Inflammatory macrophage (primary cell): ENCODE measurements at regions not wholly inside any gene's neighbourhood (a gene's known extent, or its start where the extent isn't known, plus 50 kb on each side); places are given as distances from the start of the nearest gene placed in this dataset.

Experiments used
- DNase-seq, 2 donors: peaks; one replicate each; pipeline ENCODE4 v3.0.0-alpha.2; 2020 to 2022

DNA sequence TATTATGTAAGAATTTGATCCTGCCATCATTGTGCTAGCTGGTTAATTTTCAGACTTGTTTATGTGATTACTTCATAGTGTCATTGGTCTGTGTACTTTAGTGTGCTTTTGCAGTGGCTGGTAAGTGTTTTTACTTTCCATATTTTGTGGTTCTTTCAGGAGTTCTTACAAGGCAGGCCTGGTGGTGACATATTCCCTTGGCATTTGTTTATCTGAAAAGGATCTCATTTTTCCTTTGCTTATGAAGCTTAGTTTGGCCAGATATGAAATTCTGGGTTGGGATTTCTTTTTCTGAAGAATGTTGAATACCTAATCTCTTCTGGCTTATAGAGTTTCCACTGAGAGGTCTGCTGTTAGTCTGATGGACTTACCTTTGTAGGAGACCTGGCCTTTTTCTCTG is 72.8 kb upstream of the MC4R start:
- no peak for DNase-seq

DNA sequence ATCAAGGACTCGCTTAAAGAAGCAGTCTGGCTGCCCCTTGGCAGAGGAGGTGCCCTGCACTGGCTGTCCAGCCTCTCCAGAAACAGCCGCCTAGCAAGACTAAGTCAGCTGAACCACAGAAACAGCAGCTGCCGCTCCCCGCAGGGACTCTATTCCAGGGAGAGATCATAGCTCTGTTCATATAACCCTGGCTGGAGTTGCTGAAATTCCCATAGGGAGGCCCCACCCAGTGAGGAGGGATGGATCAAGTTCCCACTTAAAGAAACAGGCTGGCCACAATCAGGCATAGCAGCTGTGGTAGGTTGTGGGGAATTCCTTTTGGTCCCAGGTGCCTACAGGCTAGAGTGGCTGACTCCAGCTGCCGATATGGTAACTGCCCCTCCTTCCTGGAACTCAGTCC is 74.2 kb upstream of the MC4R start:
- no peak for DNase-seq

DNA sequence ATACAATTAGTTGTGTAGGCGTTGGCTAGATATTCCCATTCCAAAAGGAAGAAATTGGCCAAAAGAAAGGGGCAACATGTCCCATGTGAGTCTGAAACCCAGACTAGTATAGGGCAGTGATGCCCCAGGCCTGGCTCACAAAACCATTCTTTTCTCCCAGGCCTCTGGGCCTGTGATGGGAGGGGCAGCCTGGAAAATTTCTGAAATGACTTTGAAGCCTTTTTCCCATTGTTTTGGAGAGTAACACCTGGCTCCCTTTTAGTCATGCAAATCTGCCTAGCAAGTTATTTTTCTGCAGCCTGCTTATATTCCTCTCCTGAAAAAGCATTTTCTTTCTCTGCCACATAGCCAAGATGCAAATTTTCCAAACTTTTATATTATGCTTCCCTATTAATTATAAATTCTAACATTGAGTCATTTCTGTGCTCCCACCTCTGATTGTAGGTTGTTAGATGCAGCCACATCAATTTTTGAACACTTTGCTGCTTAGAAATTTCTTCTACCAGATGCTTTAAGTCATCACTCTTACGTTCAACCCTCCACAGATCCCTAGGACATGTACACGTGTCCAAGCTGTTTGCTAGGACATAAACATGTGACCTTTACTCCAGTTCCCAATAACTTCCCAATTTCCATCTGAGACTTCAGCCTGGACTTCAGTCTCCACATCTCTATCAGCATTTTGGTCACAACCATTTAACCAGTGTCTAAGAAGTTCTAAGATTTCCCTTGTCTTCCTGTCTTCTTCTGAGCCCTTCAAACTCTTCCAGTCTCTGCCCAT is 76.1 kb upstream of the MC4R start:
- no peak for DNase-seq

DNA sequence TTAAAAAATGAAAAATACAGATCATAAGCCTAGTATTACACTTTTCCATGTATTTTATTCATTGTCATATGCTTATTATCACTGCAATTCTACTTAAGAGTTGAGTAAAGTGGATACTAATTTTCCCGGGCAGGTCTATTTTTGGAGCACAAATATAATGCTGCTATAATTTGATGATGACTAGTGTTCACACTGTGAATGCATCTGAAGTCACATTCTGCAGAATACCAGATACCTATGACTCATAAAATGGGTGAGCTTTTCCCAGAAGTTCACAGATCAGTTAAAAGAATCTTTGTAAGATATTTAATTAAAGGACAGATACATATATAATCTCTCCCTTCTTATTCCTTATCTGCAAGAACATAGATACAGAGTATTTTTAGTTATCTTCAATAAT is 79.8 kb upstream of the MC4R start:
- no peak for DNase-seq

DNA sequence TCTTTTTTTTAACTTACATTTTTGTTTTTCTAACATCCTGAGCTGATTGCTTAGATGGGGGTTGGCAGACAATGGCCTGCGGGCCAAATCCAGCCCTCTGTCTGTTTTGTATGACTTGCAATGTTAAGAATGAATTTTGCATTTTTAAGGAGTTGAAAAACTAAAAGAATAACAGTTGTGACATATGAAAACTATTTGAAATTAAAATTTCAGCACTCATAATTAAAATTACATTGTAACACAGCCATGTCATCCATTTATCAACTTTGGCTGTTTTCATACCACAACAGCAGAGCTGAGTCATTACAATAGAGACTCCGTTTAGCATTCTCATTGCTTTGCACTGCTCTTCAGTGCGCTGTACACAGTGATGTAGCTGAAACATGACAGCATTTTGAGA is 94.1 kb upstream of the MC4R start:
- no peak for DNase-seq

DNA sequence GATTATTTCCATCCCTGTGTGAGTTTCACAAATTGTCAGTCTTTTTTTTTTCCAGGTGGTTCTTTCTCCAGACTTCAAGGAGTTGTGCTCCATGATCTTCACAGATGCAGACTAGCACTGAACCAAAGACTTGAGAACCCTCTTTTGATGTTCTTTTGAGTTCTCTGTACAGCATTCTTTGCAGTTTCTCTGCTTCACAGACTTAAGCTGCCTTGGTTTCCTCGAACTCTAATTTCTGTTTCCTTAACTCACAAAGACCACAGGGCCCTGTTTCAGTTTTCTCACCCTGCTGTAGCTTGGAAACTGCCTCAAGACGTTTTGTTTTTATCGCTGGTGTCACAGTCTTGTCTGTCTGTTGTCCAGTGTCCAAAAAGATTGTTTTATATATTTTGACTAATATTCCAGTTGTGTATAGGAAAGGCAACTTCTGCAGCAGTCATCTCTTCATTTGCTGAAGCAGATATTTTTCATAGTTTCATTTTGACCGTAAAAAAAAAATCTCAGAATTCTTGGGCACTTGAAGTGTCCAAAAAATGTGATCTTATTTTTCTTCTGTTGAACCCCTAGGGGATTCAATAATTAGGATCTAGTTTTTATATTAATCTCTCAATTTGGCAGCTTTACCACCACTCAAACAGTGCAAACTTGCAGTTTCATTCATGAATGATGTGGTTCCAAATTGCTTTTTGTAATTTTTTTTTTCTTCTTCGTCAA is 97.0 kb upstream of the MC4R start:
- DNase-seq, result no peak

DNA sequence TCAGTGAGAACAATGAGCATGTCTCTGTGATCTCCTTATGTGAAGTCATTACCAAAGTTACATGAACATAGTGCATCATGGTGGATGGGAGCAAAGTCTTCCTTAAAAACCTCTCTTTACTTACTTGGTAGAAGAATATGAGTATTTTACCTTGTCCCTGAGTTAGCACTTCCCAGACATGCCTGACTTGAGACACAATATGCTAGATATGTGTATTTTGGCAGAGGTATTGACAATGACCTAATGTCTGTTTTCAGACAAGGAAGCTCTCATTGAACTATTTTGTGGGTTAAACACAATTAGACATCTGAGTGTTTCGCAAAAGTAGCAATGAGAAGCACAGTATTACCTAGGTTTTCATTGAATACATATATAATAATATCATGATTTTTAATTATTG is 99.1 kb upstream of the MC4R start:
- DNase-seq, result no peak

DNA sequence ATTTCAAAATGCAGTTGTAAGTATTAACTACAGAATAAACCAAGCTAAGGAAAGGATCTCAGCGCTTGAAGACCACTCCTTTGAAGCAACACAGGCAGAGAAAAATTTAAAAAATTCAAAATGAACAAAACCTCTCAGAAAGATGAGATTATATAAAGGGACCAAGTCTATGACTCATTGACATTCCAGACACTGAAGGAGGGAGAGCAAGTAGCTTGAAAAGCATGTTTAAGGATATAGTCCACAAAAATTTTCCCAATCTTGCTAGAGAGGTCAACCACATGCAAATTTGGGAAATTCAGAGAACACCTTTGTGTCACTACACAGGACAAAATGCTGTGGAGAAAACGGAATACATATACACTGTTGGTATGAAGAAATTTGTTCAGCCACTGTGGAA is 112.6 kb upstream of the MC4R start:
- no peak for DNase-seq

DNA sequence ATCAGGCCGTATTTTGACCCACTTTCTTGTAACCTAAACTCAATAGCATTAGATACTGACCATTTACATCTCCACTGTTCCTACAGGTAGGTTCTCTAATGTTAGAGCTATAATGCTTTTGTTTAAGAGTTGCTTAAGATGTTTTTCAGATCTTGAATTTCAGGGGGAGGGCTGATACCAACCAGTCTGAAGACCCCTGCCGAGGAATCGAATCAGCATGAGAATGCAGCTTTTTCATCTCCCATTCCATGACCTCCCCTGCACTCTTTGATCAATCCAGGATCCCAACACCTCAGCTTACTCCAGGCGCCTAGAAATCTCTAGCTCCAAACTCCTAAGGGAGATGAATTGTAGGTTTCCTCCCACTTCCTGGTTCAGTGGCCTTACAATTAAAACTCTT is 120.5 kb upstream of the MC4R start:
- DNase-seq, result no peak

DNA sequence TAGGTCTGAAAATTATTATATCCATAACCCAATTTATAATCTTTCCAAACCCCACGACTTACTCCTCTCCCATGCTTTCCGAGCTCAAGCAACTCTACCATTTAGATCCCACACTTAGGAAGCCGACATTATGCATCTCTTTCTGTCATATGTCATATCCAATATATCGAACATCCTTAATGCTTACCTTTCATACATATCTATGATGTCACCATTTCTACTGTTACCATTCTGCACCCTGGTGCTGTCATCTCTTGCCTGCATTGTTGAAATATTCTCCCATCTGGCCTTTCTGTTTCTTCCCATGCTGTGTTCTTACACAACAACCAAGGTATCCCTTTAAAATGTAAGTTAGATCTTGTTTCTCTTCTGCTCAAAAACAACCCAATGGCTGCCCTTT is 127.1 kb upstream of the MC4R start:
- no peak for DNase-seq

DNA sequence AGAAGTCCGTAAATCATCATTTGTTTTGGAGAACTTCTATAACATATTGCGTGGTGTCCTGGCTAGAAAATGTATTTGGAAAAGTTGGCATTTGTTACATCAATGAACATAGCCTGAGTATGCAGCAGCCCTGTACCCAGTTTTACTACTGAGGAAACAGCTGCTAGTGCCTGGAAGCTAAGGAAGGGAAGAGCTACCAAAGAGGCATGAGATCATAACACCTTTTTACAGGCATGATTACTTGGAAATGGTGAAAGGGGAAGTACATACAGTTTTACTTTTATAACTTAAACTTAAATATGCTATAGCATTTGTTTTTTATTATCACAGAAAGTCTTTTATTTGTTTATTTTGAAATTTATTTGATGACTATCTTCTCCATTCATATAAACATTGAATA is 128.4 kb upstream of the MC4R start:
- no peak for DNase-seq

DNA sequence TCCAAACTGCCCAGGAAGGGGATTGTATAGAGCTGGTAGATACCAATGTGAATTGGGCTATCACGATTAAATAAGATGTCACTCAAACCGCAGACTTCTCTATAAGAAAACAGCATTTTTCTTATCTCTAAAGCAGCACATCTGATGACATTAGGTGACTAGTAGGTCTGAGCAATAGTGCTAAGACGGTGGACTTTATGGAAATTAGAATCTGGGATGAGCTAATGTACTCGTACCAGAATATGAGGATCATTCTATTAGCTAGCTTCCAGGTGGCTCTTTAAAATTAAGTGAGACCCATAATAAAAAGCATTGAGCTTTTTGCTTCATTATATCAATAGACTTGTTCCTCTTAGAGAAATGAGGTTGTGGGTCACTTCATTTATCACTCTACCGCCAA is 130.0 kb upstream of the MC4R start:
- no peak for DNase-seq

DNA sequence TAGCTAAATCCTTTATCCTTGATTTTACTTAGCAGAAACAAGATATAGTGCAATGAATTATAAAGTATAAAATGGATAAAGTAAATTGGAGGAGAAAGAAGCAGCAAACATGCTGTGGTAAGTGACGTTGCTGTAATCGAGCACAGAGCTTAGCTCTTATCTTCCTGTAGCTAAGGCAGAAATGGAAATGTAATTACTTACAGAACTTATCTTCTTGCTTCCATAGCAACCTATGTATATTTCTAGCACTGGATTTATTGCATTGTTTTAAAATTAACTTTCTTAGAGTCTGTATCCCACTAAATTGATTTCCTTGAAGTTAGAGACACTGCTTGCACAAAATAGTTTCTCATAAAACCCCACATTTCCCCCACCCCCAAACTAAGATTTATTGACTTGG is 130.6 kb upstream of the MC4R start:
- no peak for DNase-seq

DNA sequence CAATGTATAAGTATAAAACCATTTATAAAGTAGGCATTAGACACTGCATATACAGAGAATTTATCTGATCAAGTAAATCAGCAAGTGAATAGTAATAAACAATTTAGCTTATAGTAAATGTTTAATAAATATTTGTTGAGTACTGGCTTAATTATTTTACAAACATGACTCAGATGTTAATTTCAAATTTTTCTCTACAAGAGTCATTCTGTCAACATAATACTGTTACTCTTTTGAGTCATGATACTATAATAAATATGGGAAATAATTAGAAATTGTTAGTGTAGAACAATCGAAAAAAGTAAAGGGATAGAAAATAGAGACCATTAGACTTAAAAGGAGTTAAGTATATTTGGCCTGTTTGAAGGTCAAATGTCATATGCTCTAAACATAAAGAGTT is 133.6 kb upstream of the MC4R start:
- DNase-seq, result no peak

DNA sequence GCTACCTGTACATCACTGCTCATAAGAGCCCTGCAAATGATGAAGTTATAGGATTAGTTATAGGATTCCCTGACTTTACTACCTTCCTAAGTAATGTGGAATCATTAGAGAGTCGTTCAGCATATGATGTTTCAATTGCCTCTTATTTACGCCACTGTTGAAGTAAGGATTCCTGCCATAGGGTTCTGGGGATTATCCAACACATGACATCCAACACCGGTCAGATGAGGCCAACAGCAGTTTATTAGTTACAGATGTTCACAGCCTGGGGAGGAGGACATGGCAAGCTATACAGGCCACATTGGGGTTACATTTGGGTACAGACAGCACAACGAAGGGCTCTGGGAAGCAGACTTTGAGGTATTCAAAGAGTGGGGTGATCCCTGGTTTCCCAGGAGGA is 134.1 kb upstream of the MC4R start:
- no peak for DNase-seq

DNA sequence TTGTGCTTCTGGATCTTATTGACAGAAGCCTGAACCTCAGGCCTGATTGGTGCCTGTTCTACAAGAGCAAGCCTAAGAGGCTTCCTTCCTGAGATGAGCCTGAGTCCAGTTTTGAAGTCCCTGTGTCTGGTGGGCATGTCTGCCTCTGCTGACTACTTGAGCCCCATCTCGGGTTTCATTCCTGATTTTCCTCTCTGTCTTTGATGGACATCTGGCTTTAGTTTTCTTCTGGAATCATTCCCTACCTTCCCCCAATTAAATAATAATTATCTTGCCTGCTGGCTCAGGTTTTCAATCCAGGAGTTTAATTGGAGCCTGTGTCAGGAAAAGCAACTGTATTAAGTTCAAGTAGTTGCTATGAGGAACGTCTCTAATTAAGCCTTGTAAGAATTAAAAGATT is 135.5 kb upstream of the MC4R start:
- DNase-seq, result no peak

DNA sequence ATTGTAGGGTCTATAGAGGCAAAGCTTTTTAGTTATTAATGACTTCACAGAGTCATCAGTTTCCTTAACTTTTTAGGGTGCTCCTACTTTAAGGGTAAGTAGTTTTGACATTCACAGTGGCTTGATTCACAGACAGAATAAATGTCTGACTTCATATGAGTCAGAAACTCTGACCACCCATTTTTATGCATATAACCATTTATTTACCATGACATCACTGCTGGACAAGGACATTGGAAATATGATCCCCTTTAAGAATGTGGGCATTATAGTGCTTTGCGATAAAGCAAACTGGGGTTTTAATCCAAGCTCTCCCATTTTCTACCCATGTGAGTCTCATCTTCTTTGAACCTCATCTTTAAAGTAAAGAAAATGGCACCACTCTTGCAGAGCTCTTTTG is 162.0 kb upstream of the MC4R start:
- no peak for DNase-seq

DNA sequence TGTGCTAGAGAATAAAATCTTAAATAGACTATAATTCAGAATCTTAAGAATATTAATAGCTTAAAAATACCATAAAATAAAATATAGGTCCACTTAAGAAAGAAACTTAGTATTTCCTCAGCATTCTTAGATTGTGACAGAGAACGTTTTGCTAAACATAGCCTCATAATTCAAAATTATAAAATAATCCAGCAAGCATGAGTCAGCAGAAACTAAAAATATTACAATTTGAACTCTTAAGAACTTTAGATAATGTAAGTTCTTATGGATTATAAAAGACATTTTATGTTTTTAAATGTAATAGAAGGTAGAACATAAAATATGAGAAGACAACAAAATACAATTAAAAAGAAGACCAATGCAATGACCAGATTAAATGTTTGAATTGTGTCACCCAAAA is 164.5 kb upstream of the MC4R start:
- no peak for DNase-seq

DNA sequence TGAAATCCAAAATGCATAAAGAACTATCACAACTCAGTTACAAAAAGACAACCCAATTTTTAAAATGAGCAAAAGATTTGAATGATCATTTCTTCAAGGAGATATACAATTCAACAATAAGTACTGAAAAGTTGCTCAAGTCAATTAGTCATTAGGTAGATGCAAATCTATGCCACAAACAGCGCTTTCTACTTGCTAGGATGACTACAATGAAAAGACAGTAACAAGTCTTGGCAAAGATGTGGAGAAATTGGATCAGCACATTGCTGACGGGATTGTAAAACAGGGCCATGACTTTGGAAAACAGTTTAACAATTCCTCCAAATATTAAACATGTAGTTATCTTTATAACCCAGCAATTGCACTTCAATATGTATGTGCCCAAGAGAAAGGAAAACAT is 166.3 kb upstream of the MC4R start:
- DNase-seq, result no peak

DNA sequence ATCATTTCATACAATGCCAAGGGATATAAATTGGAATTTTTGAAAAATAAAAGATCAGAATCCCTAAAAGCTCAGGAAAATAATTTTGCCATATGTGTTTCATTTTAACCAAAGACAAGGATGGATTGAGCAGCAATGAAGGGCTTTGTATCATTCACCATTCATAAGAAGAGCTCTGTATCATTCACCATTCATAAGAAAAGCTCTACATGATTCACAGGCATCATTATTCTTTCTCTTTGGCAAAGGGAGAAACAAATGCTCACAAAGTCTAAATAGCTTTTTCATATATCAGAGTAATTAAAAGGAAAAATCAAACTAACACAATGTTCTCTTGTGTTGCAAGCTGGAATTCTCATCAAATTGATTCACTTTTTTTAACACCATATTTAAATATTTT is 169.1 kb upstream of the MC4R start:
- no peak for DNase-seq

DNA sequence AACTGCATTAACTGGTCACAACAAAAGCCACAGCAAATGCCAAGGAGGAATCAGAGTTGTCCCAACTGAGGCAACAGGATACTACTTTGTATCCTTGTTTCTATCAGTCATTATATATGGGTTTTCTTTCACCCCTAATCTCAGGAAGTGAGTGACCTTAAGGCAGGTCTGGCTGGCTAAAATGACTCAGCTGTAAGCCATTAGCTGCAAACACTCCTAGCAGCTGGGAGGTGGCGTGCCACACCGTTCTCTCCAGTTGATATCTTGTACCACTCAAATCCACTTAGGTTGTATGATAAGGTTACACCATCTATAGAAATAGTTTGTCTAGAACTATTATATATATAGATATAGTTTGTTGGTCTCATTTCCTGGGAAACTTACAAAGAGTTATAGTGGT is 171.1 kb upstream of the MC4R start:
- DNase-seq, result peak in 1 of 2 donors; percentile 0

DNA sequence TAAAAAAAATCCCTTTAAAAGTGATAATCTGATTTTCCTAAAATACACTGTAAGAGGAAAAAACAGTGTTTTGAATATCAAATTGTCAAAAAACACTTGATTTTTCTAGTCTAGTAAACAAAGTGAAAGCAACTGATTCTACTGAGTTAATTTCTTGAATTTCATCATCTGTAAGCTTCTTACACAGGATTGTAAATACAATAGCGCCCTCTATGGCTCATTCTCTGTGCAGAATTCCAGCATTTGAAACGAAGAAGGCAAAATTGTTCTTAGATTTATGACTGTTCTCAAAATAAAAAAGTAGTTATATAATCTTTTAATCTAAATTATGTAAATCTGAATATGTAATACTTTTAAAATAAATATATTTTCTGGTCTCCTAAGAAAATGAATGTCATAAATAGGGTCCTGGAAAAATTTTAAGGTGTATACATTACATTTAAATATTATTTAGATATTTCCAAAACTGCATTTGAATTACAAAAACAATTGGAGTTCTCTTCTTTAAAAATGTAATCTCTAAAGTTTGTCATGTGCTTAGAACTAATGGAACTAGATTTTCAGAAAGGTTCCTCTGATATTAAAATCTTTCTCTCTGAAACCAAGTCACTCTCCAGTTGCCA is 176.9 kb upstream of the MC4R start:
- DNase-seq, result peak; percentile 73 to 79

DNA sequence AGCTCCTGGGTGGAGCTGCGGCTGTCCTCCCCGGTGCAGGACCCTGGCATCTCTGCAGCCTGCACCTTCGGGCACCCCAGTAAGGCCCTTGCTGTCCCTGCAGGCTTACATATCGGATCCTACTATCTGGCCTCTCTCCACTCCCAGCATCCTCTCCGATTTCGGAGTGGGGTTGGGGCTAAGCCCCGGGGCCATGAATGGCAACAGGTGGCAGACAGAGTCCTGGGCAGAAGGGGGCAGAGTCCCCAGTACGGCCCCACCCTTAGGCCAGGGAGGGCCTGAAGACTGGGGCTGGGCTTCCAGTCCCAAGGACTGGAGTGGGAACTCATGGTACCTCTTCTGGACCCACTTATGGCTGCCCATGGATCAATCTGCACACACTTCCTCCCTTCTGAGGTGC is 180.4 kb upstream of the MC4R start:
- DNase-seq, result no peak

DNA sequence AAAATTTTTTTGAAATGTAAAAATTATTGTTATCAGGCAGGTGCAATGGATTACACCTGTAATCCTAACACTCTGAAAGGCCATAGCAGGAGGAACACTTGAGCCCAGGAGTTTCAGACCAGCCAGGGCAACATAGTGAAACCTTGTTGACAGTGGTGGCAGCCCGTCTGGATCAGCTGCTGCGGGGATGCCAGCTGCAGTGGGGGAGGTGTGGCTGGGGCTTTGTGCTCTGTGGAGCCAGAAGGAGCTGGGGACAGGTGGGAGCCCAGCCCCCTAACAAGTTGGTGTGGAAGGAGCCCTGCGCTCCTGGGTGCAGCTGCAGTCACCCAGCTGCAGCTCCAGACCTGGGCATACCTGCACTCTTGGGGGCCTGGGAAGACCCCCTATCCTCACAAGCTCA is 182.4 kb upstream of the MC4R start:
- no peak for DNase-seq
